NT2/D1 (cell line): ENCODE measurements at regions not wholly inside any gene's neighbourhood (a gene's known extent, or its start where the extent isn't known, plus 50 kb on each side); places are given as distances from the start of the nearest gene placed in this dataset.

Source experiments
- SUZ12 ChIP-seq: IDR thresholded peaks from 2 replicates; pipeline ENCODE4 v1.6.1; 2011; ENCODE audit not compliant: insufficient read length, insufficient read depth; ENCODE audit errors: extremely low read depth
- YY1 ChIP-seq: IDR thresholded peaks from 2 replicates; pipeline ENCODE4 v1.6.1; 2011; ENCODE audit not compliant: insufficient read length, insufficient read depth
- ZNF274 ChIP-seq: IDR thresholded peaks from 2 replicates; pipeline ENCODE4 v1.6.1; 2011; ENCODE audit warnings: mild to moderate bottlenecking, low read depth, low read length

DNA sequence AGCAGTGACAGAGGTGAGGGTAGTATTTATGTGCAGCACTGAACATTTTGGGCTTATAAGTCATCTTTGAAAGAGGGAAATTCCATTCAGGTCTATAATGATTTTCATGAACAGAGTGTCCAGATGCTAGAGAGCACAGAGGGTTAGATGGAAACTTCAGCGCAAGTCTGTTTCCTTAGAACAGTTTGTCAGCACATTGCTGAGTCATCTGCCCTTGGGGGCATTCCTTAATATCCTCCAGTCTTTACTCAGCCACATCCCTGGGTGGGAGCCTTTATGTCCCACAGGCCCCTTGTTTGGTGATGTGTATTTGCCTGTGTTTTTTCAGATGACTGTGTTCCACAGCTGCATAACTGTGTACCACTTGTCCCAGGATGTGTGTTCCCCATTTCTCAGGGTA, 138.5 kb upstream of the S1PR3 start:
- TF ChIP-seq ZNF274 (no peak), YY1 (no peak), SUZ12 (no peak)
